ENCODE measurements at regions not wholly inside any gene's neighbourhood (a gene's known extent, or its start where the extent isn't known, plus 50 kb on each side); places are given as distances from the start of the nearest gene placed in this dataset.

GRCh38 chr12:4847713-4848112 lies 62.0 kb upstream of the KCNA1 start:
- no peak for TF ChIP-seq CTCF (IDR thresholded peaks at IDR 0.05; ENCODE audit: low read depth, low read length)
- Histone ChIP-seq H3K27me3 (peaks cover 13% of the 10 kb centered on the region), H3K36me3 (no peaks in the 10 kb centered on the region), H3K4me3 (ENCODE audit: low read depth, low read length) (no peak overlapping the region), H3K9me3 (no peaks in the 10 kb centered on the region), H3K4me1 (no peaks in the 10 kb centered on the region)
- DNase-seq: no peak

GRCh38 chr12:4849115-4849541 lies 60.6 kb upstream of the KCNA1 start:
- peaks cover 11% of the 10 kb centered on the region for H3K27me3 ChIP-seq
- H3K9me3 ChIP-seq: no peaks in the 10 kb centered on the region
- peak; percentile 73 for TF ChIP-seq CTCF (IDR thresholded peaks at IDR 0.05; ENCODE audit: low read depth, low read length)
- DNase-seq: no peak
- H3K4me1 ChIP-seq: no peaks in the 10 kb centered on the region
- H3K4me3 ChIP-seq (ENCODE audit: low read depth, low read length): no peak overlapping the region
- H3K36me3 ChIP-seq: no peaks in the 10 kb centered on the region

- Histone ChIP-seq H3K36me3 (no peaks in the 10 kb centered on the region), H3K4me3 (ENCODE audit: low read depth, low read length) (no peak overlapping the region), H3K9me3 (no peaks in the 10 kb centered on the region), H3K27me3 (peaks cover 11% of the 10 kb centered on the region), H3K4me1 (no peaks in the 10 kb centered on the region)
- TF ChIP-seq CTCF (IDR thresholded peaks at IDR 0.05; ENCODE audit: low read depth, low read length): no peak
- no peak for DNase-seq
These were observed 59.8 kb upstream of the KCNA1 start for GRCh38 chr12:4849795-4850345.

GRCh38 chr12:4850857-4851380 lies 58.8 kb upstream of the KCNA1 start:
- no peaks in the 10 kb centered on the region for H3K9me3 ChIP-seq
- no peak overlapping the region for H3K4me3 ChIP-seq (ENCODE audit: low read depth, low read length)
- DNase-seq: no peak
- no peaks in the 10 kb centered on the region for H3K36me3 ChIP-seq
- TF ChIP-seq CTCF (IDR thresholded peaks at IDR 0.05; ENCODE audit: low read depth, low read length): no peak
- peaks cover 11% of the 10 kb centered on the region for H3K27me3 ChIP-seq
- H3K4me1 ChIP-seq: no peaks in the 10 kb centered on the region

GRCh38 chr12:4852308-4852707 lies 57.4 kb upstream of the KCNA1 start:
- DNase-seq: no peak
- Histone ChIP-seq H3K4me3 (ENCODE audit: low read depth, low read length) (no peak overlapping the region), H3K36me3 (no peaks in the 10 kb centered on the region), H3K4me1 (no peaks in the 10 kb centered on the region), H3K9me3 (no peaks in the 10 kb centered on the region), H3K27me3 (peaks cover 16% of the 10 kb centered on the region)
- TF ChIP-seq CTCF (IDR thresholded peaks at IDR 0.05; ENCODE audit: low read depth, low read length): no peak

GRCh38 chr12:4852911-4853310 lies 56.8 kb upstream of the KCNA1 start:
- TF ChIP-seq CTCF (IDR thresholded peaks at IDR 0.05; ENCODE audit: low read depth, low read length): no peak
- H3K27me3 ChIP-seq: peaks cover 18% of the 10 kb centered on the region
- DNase-seq: no peak
- no peaks in the 10 kb centered on the region for H3K9me3 ChIP-seq
- no peaks in the 10 kb centered on the region for H3K4me1 ChIP-seq
- H3K36me3 ChIP-seq: no peaks in the 10 kb centered on the region
- no peak overlapping the region for H3K4me3 ChIP-seq (ENCODE audit: low read depth, low read length)

Data from BE2C (cell line).